Activated B cell treated with CpG ODN at 0.5 μM for 24 hours (primary cell): ENCODE measurements at regions not wholly inside any gene's neighbourhood (a gene's known extent, or its start where the extent isn't known, plus 50 kb on each side); places are given as distances from the start of the nearest gene placed in this dataset.
"Not testable (repeated sequence)": the region's sequence is repeated elsewhere in the genome, so short reads cannot be mapped to it uniquely, and the experiment has no call there.

Experiments
- ATAC-seq: fragments of 200-7000 bp; cut with Tn5 transposase; one replicate; pipeline ENCODE4 v1.10.0; 2021; ENCODE audit warnings: low read depth, mild to moderate bottlenecking, moderate library complexity
- CTCF ChIA-PET: fragments of 350-600 bp; sonication (Branson Sonifier 250); formaldehyde crosslinking; loops from one replicate; lab custom pipeline; 2021; ENCODE audit warnings: antibody characterized with exemption; lab: Charles Lee
- POLR2A ChIA-PET: fragments of 350-600 bp; sonication (Branson Sonifier 250); formaldehyde crosslinking; loops from one replicate; lab custom pipeline; 2021; ENCODE audit warnings: antibody characterized with exemption; lab: Charles Lee
- DNase-seq: peaks from one replicate; pipeline ENCODE4 v3.0.0; 2022
- H3K27ac Mint-ChIP-seq: one replicate; pipeline ENCODE4 v1.8.0; 2020; ENCODE audit warnings: mixed read lengths
- H3K27me3 Mint-ChIP-seq: one replicate; pipeline ENCODE4 v1.8.0; 2021; ENCODE audit warnings: mixed read lengths
- H3K36me3 Mint-ChIP-seq: one replicate; pipeline ENCODE4 v1.8.0; 2021; ENCODE audit warnings: low read depth, mixed read lengths
- H3K4me1 Mint-ChIP-seq: one replicate; pipeline ENCODE4 v1.8.0; 2021; ENCODE audit warnings: mixed read lengths
- H3K4me3 Mint-ChIP-seq: one replicate; pipeline ENCODE4 v1.8.0; 2020; ENCODE audit warnings: mild to moderate bottlenecking, mixed read lengths
- H3K9me3 Mint-ChIP-seq: one replicate; pipeline ENCODE4 v1.8.0; 2020; ENCODE audit warnings: mixed read lengths
- intact Hi-C: fragments of 100-400 bp; cut with micrococcal nuclease; formaldehyde crosslinking; loops from one replicate; pipeline ENCODE4 v1.15.1; 2024
- TF ChIP-seq, protein P1 (sequence below): fragments of 200-600 bp; IDR thresholded peaks from one replicate; pipeline ENCODE4 v1.8.0; 2022; ENCODE audit warnings: antibody characterized with exemption, mild to moderate bottlenecking

DNA sequence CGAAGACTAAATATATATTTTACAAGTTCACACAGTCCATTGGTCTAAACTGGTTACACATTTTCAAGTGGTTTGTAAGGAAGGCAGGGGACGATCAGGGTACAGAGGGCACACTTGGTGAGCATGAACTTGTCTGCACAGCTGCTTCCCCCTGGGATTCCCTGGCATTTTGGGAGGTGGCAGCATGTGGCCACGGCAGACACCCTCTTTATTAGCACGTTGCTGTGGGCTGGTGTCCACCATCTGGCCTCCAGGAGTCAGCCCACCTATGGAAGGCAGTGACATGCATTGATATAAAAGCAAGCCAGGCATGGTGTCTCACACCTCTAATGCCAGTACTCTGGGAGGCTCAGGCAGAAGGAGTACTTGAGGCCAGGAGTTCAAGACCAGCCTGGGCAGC lies 350.2 kb downstream of the TYW1 start:
- ATAC-seq: no peak
- TF ChIP-seq, protein P1, sequence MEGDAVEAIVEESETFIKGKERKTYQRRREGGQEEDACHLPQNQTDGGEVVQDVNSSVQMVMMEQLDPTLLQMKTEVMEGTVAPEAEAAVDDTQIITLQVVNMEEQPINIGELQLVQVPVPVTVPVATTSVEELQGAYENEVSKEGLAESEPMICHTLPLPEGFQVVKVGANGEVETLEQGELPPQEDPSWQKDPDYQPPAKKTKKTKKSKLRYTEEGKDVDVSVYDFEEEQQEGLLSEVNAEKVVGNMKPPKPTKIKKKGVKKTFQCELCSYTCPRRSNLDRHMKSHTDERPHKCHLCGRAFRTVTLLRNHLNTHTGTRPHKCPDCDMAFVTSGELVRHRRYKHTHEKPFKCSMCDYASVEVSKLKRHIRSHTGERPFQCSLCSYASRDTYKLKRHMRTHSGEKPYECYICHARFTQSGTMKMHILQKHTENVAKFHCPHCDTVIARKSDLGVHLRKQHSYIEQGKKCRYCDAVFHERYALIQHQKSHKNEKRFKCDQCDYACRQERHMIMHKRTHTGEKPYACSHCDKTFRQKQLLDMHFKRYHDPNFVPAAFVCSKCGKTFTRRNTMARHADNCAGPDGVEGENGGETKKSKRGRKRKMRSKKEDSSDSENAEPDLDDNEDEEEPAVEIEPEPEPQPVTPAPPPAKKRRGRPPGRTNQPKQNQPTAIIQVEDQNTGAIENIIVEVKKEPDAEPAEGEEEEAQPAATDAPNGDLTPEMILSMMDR: no peak
- H3K9me3 Mint-ChIP-seq: peaks cover 7% of the 10 kb centered on the region
- peaks cover 21% of the 10 kb centered on the region for H3K36me3 Mint-ChIP-seq
- no peak overlapping the region for H3K4me3 Mint-ChIP-seq
- intact Hi-C loops: no loop called here
- DNase-seq: no peak
- no peaks in the 10 kb centered on the region for H3K27me3 Mint-ChIP-seq
- ChIA-PET POLR2A (no interaction called here), CTCF (no interaction called here)
- H3K27ac Mint-ChIP-seq: no peak overlapping the region
- no peaks in the 10 kb centered on the region for H3K4me1 Mint-ChIP-seq

DNA sequence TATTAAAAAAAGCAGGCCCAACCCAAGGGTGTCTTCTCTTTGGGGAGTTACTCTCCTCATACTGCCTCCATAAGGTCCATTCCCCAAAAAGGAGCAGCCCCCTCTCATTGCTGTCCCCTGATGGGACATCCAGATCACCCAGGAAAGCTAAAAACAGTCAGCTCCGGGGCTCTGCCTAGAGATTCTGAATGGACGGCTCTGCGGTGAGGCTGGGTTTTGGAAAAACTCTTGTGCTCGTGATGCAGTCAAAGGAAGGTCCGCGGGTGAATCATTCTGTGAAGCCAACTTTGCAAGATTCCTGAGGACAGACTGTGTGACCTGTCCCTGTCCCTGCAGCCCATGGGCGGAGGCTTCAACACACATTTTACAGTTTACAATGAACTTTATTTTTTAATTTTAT lies 351.5 kb downstream of the TYW1 start:
- ChIA-PET POLR2A (no interaction called here), CTCF (no interaction called here)
- Mint-ChIP-seq H3K9me3 (peaks cover 7% of the 10 kb centered on the region), H3K27me3 (no peaks in the 10 kb centered on the region), H3K27ac (no peak overlapping the region), H3K4me1 (no peaks in the 10 kb centered on the region), H3K4me3 (no peak overlapping the region), H3K36me3 (peaks cover 13% of the 10 kb centered on the region)
- no peak for DNase-seq
- no peak for ATAC-seq
- intact Hi-C loops: no loop called here
- TF ChIP-seq, protein P1: no peak

DNA sequence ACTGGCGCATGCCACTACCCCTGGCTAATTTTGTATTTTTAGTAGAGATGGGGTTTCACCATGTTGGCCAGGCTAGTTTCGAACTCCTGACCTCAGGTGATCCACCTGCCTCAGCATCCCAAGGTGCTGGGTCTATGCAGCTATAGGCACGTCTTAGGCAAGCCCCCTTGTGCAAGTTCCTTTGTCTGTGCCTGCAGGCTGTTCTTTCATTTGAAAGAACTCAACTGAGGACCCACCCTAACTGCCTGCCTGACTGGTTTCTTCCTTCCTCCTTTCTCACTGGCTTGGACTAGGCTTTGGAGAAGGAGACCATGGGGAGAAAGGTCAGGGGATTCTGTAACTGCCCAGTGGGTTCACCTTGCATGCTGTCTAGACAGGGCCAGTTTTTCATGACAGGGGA lies 361.0 kb downstream of the TYW1 start:
- H3K36me3 Mint-ChIP-seq, H3K4me1 Mint-ChIP-seq, H3K4me3 Mint-ChIP-seq, H3K27ac Mint-ChIP-seq, intact Hi-C loops, H3K27me3 Mint-ChIP-seq, H3K9me3 Mint-ChIP-seq, ATAC-seq, DNase-seq, CTCF ChIA-PET: not testable (repeated sequence)
- POLR2A ChIA-PET: interaction anchor here (0.7 kb wide), 1 partner anchor 25 kb away, joined by 4 read pairs; no protein-coding TSS in a partner anchor

DNA sequence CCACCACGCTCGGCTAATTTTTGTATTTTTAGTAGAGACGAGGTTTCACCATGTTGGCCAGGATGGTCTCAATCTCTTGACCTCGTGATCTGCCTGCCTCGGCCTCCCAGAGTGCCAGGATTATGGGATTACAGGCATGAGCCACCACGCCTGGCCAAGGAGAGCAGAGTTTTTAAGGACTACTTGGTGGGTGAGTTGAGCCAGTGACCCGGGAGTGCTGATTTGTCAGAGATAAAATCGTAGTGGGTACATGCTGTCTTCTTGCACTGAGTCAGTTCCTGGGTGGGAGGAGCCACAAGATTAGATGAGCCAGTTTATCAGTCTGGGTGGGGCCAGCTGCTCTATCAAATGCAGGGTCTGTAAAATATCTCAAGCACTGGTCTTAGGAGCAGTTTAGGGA lies 361.7 kb downstream of the TYW1 start:
- H3K36me3 Mint-ChIP-seq, H3K9me3 Mint-ChIP-seq, H3K27ac Mint-ChIP-seq, H3K4me3 Mint-ChIP-seq, DNase-seq, H3K27me3 Mint-ChIP-seq, POLR2A ChIA-PET, H3K4me1 Mint-ChIP-seq, ATAC-seq, CTCF ChIA-PET, intact Hi-C loops: not testable (repeated sequence)

DNA sequence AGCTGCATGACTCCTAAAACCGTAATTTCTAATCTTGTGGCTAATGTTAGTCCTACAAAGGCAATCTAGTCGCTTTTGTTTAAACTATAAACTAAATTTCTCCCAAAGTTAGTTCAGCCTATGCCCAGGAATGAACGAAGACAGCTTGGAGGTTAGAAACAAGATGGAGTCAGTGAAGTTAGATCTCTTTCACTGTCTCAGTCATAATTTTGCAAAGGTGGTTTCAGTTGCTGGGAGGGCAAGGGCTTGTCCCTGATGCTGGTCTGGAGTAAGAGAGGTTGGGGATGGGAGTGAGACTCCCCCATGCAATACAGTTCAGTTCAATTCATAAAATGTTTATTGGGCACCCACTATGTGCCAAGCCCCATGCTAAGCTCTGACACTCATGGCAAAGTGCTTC lies 362.1 kb downstream of the TYW1 start:
- DNase-seq, H3K27ac Mint-ChIP-seq, CTCF ChIA-PET, H3K4me3 Mint-ChIP-seq, H3K36me3 Mint-ChIP-seq, ATAC-seq, POLR2A ChIA-PET, intact Hi-C loops, H3K4me1 Mint-ChIP-seq, H3K9me3 Mint-ChIP-seq, H3K27me3 Mint-ChIP-seq: not testable (repeated sequence)

DNA sequence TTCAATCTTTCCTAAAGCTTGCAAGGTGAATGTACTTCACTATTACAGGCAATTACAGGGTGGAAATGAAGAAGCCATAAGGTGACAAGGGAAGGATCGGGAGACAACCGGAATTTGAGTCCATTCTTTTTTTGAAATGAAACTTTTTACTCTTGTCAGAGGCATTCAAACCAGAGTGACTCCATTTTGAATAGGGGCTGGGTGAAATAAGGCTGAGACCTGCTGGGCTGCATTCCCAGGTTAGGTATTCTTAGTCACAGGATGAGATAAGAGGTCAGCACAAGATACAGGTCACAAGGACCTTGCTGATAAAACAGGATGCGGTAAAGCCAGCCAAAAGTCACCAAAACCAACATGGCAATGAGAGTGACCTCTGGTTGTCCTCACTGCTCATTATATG lies 363.3 kb downstream of the TYW1 start:
- Mint-ChIP-seq H3K27me3 (no peaks in the 10 kb centered on the region), H3K36me3 (peaks cover 4% of the 10 kb centered on the region), H3K9me3 (peaks cover 6% of the 10 kb centered on the region), H3K27ac (no peak overlapping the region), H3K4me3 (no peak overlapping the region), H3K4me1 (no peaks in the 10 kb centered on the region)
- intact Hi-C loops: no loop called here
- no peak for DNase-seq
- ChIA-PET CTCF (no interaction called here), POLR2A (no interaction called here)
- no peak for ATAC-seq
- TF ChIP-seq, protein P1: no peak

DNA sequence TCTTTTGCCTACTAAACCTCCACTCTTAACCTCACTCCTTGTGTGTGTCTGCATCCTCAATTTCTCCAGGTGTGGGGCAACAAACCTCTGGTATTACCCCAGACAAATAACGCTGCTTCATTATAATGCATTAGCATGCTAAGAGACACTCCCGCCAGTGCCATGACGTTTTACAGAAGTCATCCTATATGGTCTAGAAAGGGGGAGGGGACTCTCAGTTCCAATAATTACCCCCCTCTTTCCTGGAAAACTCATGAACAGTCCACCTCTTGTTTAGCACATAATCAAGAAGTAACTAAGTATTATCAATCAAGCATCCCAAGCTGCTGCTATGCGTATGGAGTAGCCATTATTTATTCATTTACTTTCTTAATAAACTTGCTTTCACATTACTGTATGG lies 364.5 kb downstream of the TYW1 start:
- H3K27me3 Mint-ChIP-seq: peaks cover 2% of the 10 kb centered on the region
- ATAC-seq: no peak
- TF ChIP-seq, protein P1: no peak
- DNase-seq: no peak
- intact Hi-C loops: no loop called here
- H3K36me3 Mint-ChIP-seq: peaks cover 4% of the 10 kb centered on the region
- H3K9me3 Mint-ChIP-seq: peaks cover 6% of the 10 kb centered on the region
- H3K27ac Mint-ChIP-seq: no peak overlapping the region
- CTCF ChIA-PET: no interaction called here
- no peak overlapping the region for H3K4me3 Mint-ChIP-seq
- H3K4me1 Mint-ChIP-seq: no peaks in the 10 kb centered on the region
- POLR2A ChIA-PET: no interaction called here
